Gastroesophageal sphincter (tissue), 3 donors: ENCODE measurements at regions not wholly inside any gene's neighbourhood (a gene's known extent, or its start where the extent isn't known, plus 50 kb on each side); places are given as distances from the start of the nearest gene placed in this dataset.

Source experiments
- CTCF ChIP-seq, 4 experiments: fragments of 200-600 bp in 2 of 4; fragments of 450-650 bp in 2 of 4; sonication (generic) in 1 of 4; IDR thresholded peaks; one replicate each; pipeline ENCODE4 v1.5.1; 2017 to 2019; ENCODE audit warnings: antibody characterized with exemption in 4 of 4, mild to moderate bottlenecking in 2 of 4, moderate library complexity in 2 of 4
- POLR2AphosphoS5 ChIP-seq: sonication (generic); formaldehyde crosslinking; IDR thresholded peaks from one replicate; pipeline ENCODE4 v1.6.1; 2017; ENCODE audit warnings: antibody characterized with exemption

GRCh38 chr16:59754854-59755253 lies 1020.7 kb upstream of the GOT2 start:
- TF ChIP-seq CTCF (IDR thresholded peaks at IDR 0.05) (no peak), POLR2AphosphoS5 (no peak)
